ENCODE measurements at regions not wholly inside any gene's neighbourhood (a gene's known extent, or its start where the extent isn't known, plus 50 kb on each side); places are given as distances from the start of the nearest gene placed in this dataset.

DNA sequence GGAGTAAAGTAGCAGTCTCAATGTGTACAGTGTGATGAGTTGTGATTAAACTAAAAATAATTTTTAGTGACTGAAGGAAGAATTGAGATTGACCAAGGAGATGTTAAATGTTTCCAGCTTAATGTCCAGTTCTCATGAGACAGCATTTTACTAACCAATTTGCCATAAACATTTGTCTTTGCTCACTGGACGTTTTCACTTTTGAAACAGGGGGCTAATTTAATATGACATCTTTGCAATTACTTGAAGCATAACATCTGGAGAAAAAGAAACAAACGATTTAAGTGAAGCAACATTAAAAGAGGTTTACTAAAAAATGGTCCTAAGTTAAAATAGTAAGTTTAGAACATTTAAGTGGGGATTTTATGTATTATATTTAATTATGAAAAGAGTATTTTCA lies 443.8 kb downstream of the BCKDHB start:
- no peaks in the 10 kb centered on the region for H3K4me1 ChIP-seq (replicated peaks)
- WGBS, result 48% methylated on average over 2 of the region's 2 CpGs
- H3K4me3 ChIP-seq, result no peak overlapping the region
- no peak for DNase-seq (ENCODE audit: low spot score)
- H3K27ac ChIP-seq, result no peak overlapping the region
- TF ChIP-seq POLR2A (IDR thresholded peaks at IDR 0.05), result no peak
- TF ChIP-seq, protein P1, sequence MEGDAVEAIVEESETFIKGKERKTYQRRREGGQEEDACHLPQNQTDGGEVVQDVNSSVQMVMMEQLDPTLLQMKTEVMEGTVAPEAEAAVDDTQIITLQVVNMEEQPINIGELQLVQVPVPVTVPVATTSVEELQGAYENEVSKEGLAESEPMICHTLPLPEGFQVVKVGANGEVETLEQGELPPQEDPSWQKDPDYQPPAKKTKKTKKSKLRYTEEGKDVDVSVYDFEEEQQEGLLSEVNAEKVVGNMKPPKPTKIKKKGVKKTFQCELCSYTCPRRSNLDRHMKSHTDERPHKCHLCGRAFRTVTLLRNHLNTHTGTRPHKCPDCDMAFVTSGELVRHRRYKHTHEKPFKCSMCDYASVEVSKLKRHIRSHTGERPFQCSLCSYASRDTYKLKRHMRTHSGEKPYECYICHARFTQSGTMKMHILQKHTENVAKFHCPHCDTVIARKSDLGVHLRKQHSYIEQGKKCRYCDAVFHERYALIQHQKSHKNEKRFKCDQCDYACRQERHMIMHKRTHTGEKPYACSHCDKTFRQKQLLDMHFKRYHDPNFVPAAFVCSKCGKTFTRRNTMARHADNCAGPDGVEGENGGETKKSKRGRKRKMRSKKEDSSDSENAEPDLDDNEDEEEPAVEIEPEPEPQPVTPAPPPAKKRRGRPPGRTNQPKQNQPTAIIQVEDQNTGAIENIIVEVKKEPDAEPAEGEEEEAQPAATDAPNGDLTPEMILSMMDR (IDR thresholded peaks at IDR 0.05), result no peak
- TF ChIP-seq POLR2AphosphoS5 (IDR thresholded peaks at IDR 0.05), result no peak
- H3K27me3 ChIP-seq (replicated peaks; ENCODE audit: insufficient read depth), result no peaks in the 10 kb centered on the region
- intact Hi-C loops (cut with DNase I), result no loop called here
- no peaks in the 10 kb centered on the region for H3K9me3 ChIP-seq
- no peaks in the 10 kb centered on the region for H3K36me3 ChIP-seq

DNA sequence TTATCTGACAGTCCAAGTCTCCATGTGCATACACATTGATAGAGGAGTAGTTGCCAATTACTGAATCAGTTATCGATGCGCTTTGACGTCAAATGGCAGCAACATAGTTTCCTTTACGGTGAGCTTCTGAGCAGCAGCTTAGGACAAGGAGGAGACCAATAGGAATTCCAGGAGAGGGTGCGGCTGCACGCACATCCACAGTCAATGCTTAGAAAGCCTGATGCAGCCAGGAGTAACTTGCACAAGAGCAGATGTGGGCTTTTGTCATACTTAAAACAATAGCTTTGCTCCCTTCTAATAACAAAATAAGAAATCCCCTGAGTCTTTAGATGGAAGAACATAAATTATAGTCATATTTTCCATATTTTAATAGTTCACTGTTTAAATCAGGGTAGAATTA lies 442.1 kb downstream of the BCKDHB start:
- H3K9me3 ChIP-seq, result no peaks in the 10 kb centered on the region
- intact Hi-C loops (cut with DNase I), result no loop called here
- TF ChIP-seq POLR2AphosphoS5 (IDR thresholded peaks at IDR 0.05), result no peak

DNA sequence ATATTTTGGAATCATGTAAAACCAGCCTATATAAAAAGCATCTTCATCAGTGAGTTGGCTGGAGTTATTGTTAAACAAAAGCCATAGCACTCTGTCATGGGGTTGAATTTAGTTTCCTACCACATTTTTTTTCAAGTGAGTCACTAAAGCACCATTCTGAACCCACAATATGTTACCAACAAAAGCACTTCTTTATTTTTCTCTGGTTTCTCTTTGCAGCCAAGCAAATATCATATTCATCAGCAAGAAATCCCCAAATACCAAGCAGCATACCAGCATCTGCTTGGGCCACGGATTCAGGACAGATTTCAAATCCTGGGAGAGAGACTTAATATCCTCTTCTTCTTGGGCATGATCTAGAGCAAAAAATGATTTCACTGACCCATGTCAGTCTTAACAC lies 441.4 kb downstream of the BCKDHB start:
- Histone ChIP-seq H3K4me1 (replicated peaks) (no peaks in the 10 kb centered on the region), H3K27ac (no peak overlapping the region), H3K9me3 (no peaks in the 10 kb centered on the region), H3K27me3 (replicated peaks; ENCODE audit: insufficient read depth) (no peaks in the 10 kb centered on the region), H3K4me3 (no peak overlapping the region), H3K36me3 (no peaks in the 10 kb centered on the region)
- intact Hi-C loops (cut with DNase I), result no loop called here
- DNase-seq (ENCODE audit: low spot score), result no peak
- TF ChIP-seq POLR2AphosphoS5 (IDR thresholded peaks at IDR 0.05) (no peak), POLR2A (IDR thresholded peaks at IDR 0.05) (no peak)
- TF ChIP-seq, protein P1 (IDR thresholded peaks at IDR 0.05), result no peak
- 50% methylated on average over 1 of the region's 1 CpG for WGBS

More for the DNA sequence above, 442.1 kb downstream of the BCKDHB start:
- Histone ChIP-seq H3K27ac (no peak overlapping the region), H3K4me3 (no peak overlapping the region), H3K27me3 (replicated peaks; ENCODE audit: insufficient read depth) (no peaks in the 10 kb centered on the region), H3K36me3 (no peaks in the 10 kb centered on the region), H3K4me1 (replicated peaks) (no peaks in the 10 kb centered on the region)
- 95% methylated on average over 6 of the region's 6 CpGs for WGBS
- DNase-seq (ENCODE audit: low spot score), result no peak

DNA sequence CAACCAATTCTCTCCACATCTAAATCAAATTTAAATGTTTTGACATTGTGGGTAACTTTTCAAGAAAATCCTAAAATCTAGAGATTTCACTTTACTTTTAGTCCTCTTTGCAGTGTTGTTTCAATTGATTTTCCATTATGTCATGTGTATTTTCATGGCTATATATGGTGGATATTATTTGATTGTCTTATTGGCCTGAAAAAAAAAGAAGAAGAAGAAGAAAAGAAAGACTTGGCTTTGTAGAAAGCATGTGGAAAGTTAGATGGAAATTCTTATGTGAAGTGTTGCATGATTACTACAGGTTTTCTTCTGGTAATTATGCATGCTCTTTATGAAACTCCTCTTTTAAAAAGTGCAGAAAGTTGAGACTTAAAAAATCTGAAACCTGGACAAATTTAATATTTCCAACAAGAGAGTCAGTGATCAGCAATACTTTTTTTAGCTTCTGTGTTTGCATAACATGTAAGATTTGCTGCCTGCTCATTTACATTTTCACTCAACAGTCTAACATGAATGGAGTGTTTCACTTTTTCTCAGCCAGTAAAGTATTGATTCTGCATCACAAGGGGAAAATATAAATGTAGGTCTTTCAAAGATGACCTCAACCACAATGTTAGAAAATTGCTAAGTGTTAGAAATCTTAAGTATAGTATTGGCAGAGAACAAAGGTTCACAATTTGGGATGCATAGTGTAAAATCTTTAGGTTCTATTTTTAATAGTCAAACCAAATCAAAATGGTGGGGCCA lies 438.7 kb downstream of the BCKDHB start:
- TF ChIP-seq, protein P1 (IDR thresholded peaks at IDR 0.05), result no peak
- TF ChIP-seq POLR2A (IDR thresholded peaks at IDR 0.05) (no peak), POLR2AphosphoS5 (IDR thresholded peaks at IDR 0.05) (no peak)
- no peaks in the 10 kb centered on the region for H3K4me1 ChIP-seq (replicated peaks)
- intact Hi-C loops (cut with DNase I), result no loop called here

DNA sequence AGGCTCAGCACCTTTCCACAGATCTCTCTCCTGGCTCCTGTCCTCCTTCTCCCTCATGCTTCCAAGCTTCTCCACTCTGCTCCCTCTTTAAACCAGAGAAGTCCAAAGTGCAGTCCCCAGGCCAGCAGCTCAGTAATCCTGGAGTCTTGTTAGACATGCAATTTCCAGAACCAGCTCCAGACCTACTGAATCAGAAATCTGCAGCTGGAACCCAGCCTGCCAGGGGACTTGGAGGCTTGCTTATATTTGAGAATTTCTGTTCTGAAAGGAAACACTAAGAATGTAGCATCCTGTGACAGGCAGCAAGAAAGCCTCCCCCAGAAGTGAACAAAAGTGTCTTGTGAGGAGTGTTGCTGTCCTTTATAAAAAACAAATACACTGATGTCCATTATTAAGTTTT lies 438.1 kb downstream of the BCKDHB start:
- Histone ChIP-seq H3K4me3 (no peak overlapping the region), H3K27me3 (replicated peaks; ENCODE audit: insufficient read depth) (no peaks in the 10 kb centered on the region), H3K27ac (no peak overlapping the region), H3K4me1 (replicated peaks) (no peaks in the 10 kb centered on the region), H3K36me3 (no peaks in the 10 kb centered on the region), H3K9me3 (no peaks in the 10 kb centered on the region)
- DNase-seq (ENCODE audit: low spot score), result no peak
- TF ChIP-seq, protein P1 (IDR thresholded peaks at IDR 0.05), result no peak
- TF ChIP-seq POLR2AphosphoS5 (IDR thresholded peaks at IDR 0.05) (no peak), POLR2A (IDR thresholded peaks at IDR 0.05) (no peak)
- intact Hi-C loops (cut with DNase I), result no loop called here

More for the DNA sequence above, 438.7 kb downstream of the BCKDHB start:
- H3K27ac ChIP-seq, result no peak overlapping the region
- H3K9me3 ChIP-seq, result no peaks in the 10 kb centered on the region
- H3K4me3 ChIP-seq, result no peak overlapping the region
- H3K36me3 ChIP-seq, result no peaks in the 10 kb centered on the region
- H3K27me3 ChIP-seq (replicated peaks; ENCODE audit: insufficient read depth), result no peaks in the 10 kb centered on the region
- DNase-seq (ENCODE audit: low spot score), result no peak

All from prostate gland (tissue), 2 donors.